Activated T-helper 1 cell treated with anti-CD3 and anti-CD28 coated beads, Interleukin-12 subunit alpha, Interleukin-12 subunit beta, Interleukin-2, Interleukin-4 antibody, amounts not matched to agents 30 ng/mL and 10 ng/mL and 1 ng/mL, durations not matched to agents 14 hours and 24 hours and 36 hours (primary cell): ENCODE measurements at regions not wholly inside any gene's neighbourhood (a gene's known extent, or its start where the extent isn't known, plus 50 kb on each side); places are given as distances from the start of the nearest gene placed in this dataset.
"Not testable (repeated sequence)": the region's sequence is repeated elsewhere in the genome, so short reads cannot be mapped to it uniquely, and the experiment has no call there.

Experiments
- DNase-seq: peaks from one replicate; pipeline ENCODE4 v3.0.0; 2021; ENCODE audit warnings: low spot score
- H3K27ac Mint-ChIP-seq: one replicate; pipeline ENCODE4 v1.8.0; 2021; ENCODE audit warnings: mild to moderate bottlenecking, mixed read lengths
- H3K27me3 Mint-ChIP-seq: one replicate; pipeline ENCODE4 v1.8.0; 2022; ENCODE audit warnings: mild to moderate bottlenecking, moderate library complexity, mixed read lengths; ENCODE audit not compliant: insufficient read depth
- H3K36me3 Mint-ChIP-seq: one replicate; pipeline ENCODE4 v1.8.0; 2021; ENCODE audit warnings: low read depth, mixed read lengths
- H3K4me1 Mint-ChIP-seq: one replicate; pipeline ENCODE4 v1.8.0; 2021; ENCODE audit warnings: low read depth, mixed read lengths
- H3K4me3 Mint-ChIP-seq: one replicate; pipeline ENCODE4 v1.8.0; 2021; ENCODE audit warnings: mild to moderate bottlenecking, moderate library complexity, mixed read lengths
- H3K9me3 Mint-ChIP-seq: one replicate; pipeline ENCODE4 v1.8.0; 2021; ENCODE audit warnings: mixed read lengths
- intact Hi-C: fragments of 100-400 bp; cut with micrococcal nuclease; formaldehyde crosslinking; loops from one replicate; pipeline ENCODE4 v1.15.1; 2024

GRCh38 chr17:77528516-77529327, 388.0 kb downstream of the SEC14L1 start:
- Mint-ChIP-seq H3K4me3 (no peak overlapping the region), H3K36me3 (no peaks in the 10 kb centered on the region), H3K9me3 (no peaks in the 10 kb centered on the region), H3K27me3 (peaks cover 23% of the 10 kb centered on the region), H3K27ac (no peak overlapping the region), H3K4me1 (no peaks in the 10 kb centered on the region)
- no peak for DNase-seq
- intact Hi-C loops = no loop called here

- Mint-ChIP-seq H3K9me3 (peaks cover 4% of the 10 kb centered on the region), H3K4me3 (no peak overlapping the region), H3K36me3 (no peaks in the 10 kb centered on the region), H3K27me3 (peaks cover 23% of the 10 kb centered on the region), H3K4me1 (no peaks in the 10 kb centered on the region), H3K27ac (no peak overlapping the region)
- intact Hi-C loops = no loop called here
- no peak for DNase-seq
These were observed 388.5 kb downstream of the SEC14L1 start for GRCh38 chr17:77529328-77529650.

DNA sequence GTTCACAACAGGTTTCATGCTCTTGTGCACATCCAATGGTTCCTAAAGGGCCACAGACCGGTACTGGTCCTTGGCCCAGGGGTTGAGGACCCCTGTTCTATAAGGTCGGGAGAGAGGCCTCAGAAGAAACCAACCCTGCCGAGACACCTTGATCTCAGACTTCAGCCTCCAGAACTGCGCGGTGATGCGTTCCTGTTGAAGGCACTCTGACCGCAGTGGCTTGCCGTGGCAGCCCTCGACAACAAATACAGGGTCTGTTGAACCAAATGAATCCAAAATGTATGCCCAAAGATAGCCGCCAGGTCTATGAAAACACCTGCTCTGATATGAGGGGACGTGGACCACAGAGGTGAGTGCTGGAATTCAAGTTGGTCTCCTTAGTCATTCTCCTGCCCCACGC, 389.8 kb downstream of the SEC14L1 start:
- DNase-seq = no peak
- Mint-ChIP-seq H3K9me3 (peaks cover 7% of the 10 kb centered on the region), H3K27ac (no peak overlapping the region), H3K27me3 (peaks cover 22% of the 10 kb centered on the region), H3K4me1 (no peaks in the 10 kb centered on the region), H3K4me3 (no peak overlapping the region), H3K36me3 (no peaks in the 10 kb centered on the region)
- intact Hi-C loops = no loop called here

DNA sequence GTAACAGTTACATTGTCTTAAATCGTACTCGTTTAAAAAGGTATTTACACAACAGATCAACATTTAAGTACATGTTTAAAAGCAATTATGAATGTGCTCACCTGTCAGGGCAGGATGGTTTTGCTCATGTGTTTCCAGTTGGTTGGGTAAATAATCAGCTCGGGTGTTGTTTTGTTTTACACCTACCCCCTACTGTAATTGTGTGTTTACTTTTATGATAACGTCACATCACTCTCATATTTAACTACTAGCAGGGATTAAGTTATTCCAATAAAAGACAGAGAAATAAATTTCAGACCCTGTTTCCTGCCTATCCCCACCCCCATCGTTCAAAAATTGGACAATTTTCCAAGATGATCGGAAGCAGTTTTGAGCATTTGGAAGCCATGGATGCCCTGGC, 390.2 kb downstream of the SEC14L1 start:
- H3K27ac Mint-ChIP-seq = no peak overlapping the region
- intact Hi-C loops = no loop called here

DNA sequence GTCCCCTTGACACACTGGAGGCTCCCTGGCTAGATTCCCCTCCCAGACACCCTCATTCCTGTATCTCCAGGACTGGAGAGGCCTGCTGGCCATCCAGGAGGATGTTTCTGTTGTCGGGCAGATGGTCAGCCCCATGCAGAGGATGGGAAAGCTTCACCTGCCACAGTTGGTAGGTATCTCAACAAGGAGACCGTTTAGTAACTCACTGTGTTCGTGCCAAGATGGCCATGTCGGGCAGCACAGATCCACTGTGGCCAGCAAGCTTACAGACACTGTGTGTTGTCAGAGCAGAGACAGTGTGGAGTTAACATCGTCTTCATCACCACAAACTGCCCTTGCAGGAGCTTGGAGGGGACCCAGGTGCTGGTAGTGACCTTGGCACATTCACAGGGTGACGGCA, 390.9 kb downstream of the SEC14L1 start:
- Mint-ChIP-seq H3K27me3 (peaks cover 23% of the 10 kb centered on the region), H3K9me3 (peaks cover 7% of the 10 kb centered on the region), H3K4me3 (no peak overlapping the region), H3K36me3 (no peaks in the 10 kb centered on the region), H3K4me1 (no peaks in the 10 kb centered on the region), H3K27ac (no peak overlapping the region)
- DNase-seq = no peak
- intact Hi-C loops = no loop called here

More for the DNA sequence above, 390.2 kb downstream of the SEC14L1 start:
- DNase-seq = no peak
- peaks cover 24% of the 10 kb centered on the region for H3K27me3 Mint-ChIP-seq
- H3K4me3 Mint-ChIP-seq = no peak overlapping the region
- H3K36me3 Mint-ChIP-seq = no peaks in the 10 kb centered on the region
- H3K4me1 Mint-ChIP-seq = no peaks in the 10 kb centered on the region
- H3K9me3 Mint-ChIP-seq = peaks cover 7% of the 10 kb centered on the region

DNA sequence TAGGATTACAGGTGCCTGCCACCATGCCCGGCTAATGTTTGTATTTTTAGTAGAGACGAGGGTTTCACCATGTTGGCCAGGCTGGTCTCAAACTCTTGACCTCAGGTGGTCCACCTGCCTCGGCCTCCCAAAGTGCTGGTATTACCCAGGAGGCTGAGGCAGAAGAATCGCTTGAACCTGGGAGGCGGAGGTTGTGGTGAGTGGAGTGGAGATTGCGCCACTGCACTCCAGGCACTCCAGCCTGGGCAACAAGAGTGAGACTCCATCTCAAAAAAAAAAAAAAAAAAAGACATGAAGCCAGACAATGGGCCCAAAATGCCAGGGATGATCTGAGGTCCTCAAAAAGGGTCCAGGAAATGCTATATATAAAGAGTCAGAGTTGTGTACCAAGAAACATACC, 392.9 kb downstream of the SEC14L1 start:
- not testable (repeated sequence) for H3K36me3 Mint-ChIP-seq

DNA sequence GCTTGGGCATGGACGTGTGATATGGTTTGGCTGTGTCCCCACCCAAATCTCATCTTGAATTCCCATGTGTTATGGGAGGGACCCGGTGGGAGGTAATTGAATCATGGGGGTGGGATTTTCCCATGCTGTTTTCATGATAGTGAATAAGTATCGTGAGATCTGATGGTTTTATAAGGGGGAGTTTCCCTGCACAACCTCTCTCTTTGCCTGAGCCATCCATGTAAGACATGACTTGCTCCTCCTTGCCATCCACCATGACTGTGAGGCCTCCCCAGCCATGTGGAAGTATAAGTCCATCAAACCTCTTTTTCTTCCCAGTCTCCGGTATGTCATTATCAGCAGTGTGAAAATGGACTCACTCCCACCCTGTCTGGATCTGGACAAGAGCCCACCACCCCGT, 393.4 kb downstream of the SEC14L1 start:
- intact Hi-C loops = no loop called here
- Mint-ChIP-seq H3K4me1 (no peaks in the 10 kb centered on the region), H3K27me3 (peaks cover 14% of the 10 kb centered on the region), H3K4me3 (no peak overlapping the region), H3K9me3 (peaks cover 7% of the 10 kb centered on the region), H3K27ac (no peak overlapping the region), H3K36me3 (no peaks in the 10 kb centered on the region)
- DNase-seq = no peak

More for the DNA sequence above, 392.9 kb downstream of the SEC14L1 start:
- DNase-seq, intact Hi-C loops, H3K4me3 Mint-ChIP-seq, H3K4me1 Mint-ChIP-seq, H3K9me3 Mint-ChIP-seq, H3K27ac Mint-ChIP-seq: not testable (repeated sequence)
- peaks cover 14% of the 10 kb centered on the region for H3K27me3 Mint-ChIP-seq

GRCh38 chr17:77535435-77535834, 394.7 kb downstream of the SEC14L1 start:
- Mint-ChIP-seq H3K9me3 (peaks cover 7% of the 10 kb centered on the region), H3K27ac (no peak overlapping the region), H3K36me3 (no peaks in the 10 kb centered on the region), H3K4me1 (no peaks in the 10 kb centered on the region), H3K4me3 (no peak overlapping the region), H3K27me3 (peaks cover 14% of the 10 kb centered on the region)
- DNase-seq = no peak
- intact Hi-C loops = no loop called here

DNA sequence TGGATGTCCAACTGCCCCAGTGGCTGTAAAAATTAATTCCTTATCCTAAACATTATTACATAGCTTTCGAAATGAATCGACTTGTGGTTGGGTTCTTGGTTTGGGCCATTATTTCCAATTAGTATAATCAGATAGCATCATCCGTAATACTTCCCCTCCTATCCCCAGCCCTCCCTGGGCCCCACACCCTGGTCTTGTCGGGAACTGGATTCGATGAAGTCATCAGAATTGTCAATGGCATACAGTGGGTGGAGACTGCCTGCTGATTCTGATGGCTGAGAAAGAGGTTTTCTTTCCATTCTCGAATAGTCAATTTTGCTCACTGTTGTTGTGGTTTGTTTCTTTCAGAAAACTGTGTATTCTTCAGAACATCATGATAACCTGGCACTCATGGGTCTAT, 395.1 kb downstream of the SEC14L1 start:
- no peak overlapping the region for H3K27ac Mint-ChIP-seq
- no peak for DNase-seq
- no peak overlapping the region for H3K4me3 Mint-ChIP-seq
- no peaks in the 10 kb centered on the region for H3K36me3 Mint-ChIP-seq
- H3K9me3 Mint-ChIP-seq = peaks cover 7% of the 10 kb centered on the region
- H3K27me3 Mint-ChIP-seq = peaks cover 14% of the 10 kb centered on the region
- H3K4me1 Mint-ChIP-seq = no peaks in the 10 kb centered on the region
- intact Hi-C loops = no loop called here

DNA sequence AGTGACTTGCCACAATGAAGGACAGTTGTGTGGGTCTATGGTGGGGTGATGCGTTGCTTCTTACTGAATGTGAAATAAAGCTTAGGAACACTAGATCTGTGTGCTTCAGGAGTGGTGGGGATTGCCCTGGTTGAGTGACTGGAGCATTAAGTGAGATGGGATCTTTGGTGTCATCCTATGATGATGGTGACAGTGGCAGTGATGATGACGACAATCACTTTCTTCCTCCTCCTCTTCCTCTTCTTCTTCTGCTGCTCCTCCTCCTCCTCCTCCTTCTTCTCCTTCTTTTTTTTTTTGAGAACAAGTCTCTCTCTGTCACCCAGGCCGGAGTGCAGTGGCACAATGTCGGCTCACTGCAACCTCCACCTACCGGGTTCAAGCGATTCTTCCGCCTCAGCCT, 396.8 kb downstream of the SEC14L1 start:
- H3K27ac Mint-ChIP-seq = no peak overlapping the region

GRCh38 chr17:77540531-77540930, 399.8 kb downstream of the SEC14L1 start:
- DNase-seq = no peak
- no peaks in the 10 kb centered on the region for H3K9me3 Mint-ChIP-seq
- intact Hi-C loops = loop anchor here (5.0 to 10.0 kb wide), 3 partner anchors 107 to 234 kb away; no protein-coding TSS in a partner anchor
- H3K27me3 Mint-ChIP-seq = peaks cover 19% of the 10 kb centered on the region
- no peak overlapping the region for H3K4me3 Mint-ChIP-seq
- H3K4me1 Mint-ChIP-seq = no peaks in the 10 kb centered on the region
- no peaks in the 10 kb centered on the region for H3K36me3 Mint-ChIP-seq
- H3K27ac Mint-ChIP-seq = no peak overlapping the region

More for the DNA sequence above, 396.8 kb downstream of the SEC14L1 start:
- no peak for DNase-seq
- H3K27me3 Mint-ChIP-seq = peaks cover 12% of the 10 kb centered on the region
- no peaks in the 10 kb centered on the region for H3K4me1 Mint-ChIP-seq
- no peaks in the 10 kb centered on the region for H3K36me3 Mint-ChIP-seq
- H3K9me3 Mint-ChIP-seq = peaks cover 7% of the 10 kb centered on the region
- H3K4me3 Mint-ChIP-seq = no peak overlapping the region
- intact Hi-C loops = no loop called here

DNA sequence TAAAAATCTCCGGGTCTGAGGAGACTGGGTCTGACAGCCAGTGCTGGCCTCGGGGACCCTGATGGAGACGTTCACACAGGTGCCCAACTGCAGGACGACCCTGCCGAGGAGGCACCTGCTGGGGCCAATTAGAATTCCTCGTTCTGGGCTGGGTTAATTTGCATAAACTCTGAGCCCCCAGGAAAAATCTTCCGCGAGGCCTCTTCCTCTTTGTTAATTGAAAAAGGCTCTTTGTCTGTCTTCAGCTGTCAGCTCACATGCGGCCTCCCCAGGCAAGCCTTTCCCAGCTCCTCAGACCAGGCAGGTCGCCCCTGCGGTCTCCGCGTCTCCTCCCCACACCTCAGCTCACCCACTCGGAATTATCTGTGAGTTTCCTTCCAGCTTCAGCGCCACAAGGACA, 400.2 kb downstream of the SEC14L1 start:
- peaks cover 17% of the 10 kb centered on the region for H3K27me3 Mint-ChIP-seq
- H3K4me1 Mint-ChIP-seq = no peaks in the 10 kb centered on the region
- no peak overlapping the region for H3K27ac Mint-ChIP-seq
- H3K9me3 Mint-ChIP-seq = no peaks in the 10 kb centered on the region
- intact Hi-C loops = loop anchor here (5.0 to 10.0 kb wide), 3 partner anchors 106 to 234 kb away; no protein-coding TSS in a partner anchor
- H3K36me3 Mint-ChIP-seq = no peaks in the 10 kb centered on the region
- no peak for DNase-seq
- H3K4me3 Mint-ChIP-seq = no peak overlapping the region

DNA sequence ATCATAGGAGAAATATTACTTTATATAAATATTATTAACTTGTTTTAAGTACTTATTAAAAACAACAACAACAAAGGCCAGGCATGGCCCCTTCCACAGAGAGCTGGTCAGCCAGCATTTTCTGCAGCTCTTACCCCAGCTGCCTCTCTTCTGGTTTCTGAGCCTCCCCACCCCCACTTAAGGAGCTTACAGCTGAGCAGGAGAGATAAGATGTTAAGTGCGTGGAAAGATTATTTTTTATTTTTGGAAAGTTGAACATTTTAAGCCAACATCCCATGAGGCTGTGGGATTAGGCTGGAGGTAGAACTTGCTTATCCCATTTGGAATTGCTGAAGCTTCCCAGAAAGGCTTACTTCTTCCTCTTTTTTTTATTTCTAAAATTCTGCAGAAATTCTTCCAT, 401.2 kb downstream of the SEC14L1 start:
- intact Hi-C loops = loop anchor here (1.0 to 10.0 kb wide), 5 partner anchors 93 to 472 kb away; no protein-coding TSS in a partner anchor
- H3K27me3 Mint-ChIP-seq = peaks cover 15% of the 10 kb centered on the region
- DNase-seq = no peak
- no peaks in the 10 kb centered on the region for H3K9me3 Mint-ChIP-seq
- H3K4me1 Mint-ChIP-seq = no peaks in the 10 kb centered on the region
- H3K36me3 Mint-ChIP-seq = no peaks in the 10 kb centered on the region
- no peak overlapping the region for H3K27ac Mint-ChIP-seq
- H3K4me3 Mint-ChIP-seq = no peak overlapping the region
